ENCODE measurements at regions not wholly inside any gene's neighbourhood (a gene's known extent, or its start where the extent isn't known, plus 50 kb on each side); places are given as distances from the start of the nearest gene placed in this dataset.
"Not testable (repeated sequence)": the region's sequence is repeated elsewhere in the genome, so short reads cannot be mapped to it uniquely, and the experiment has no call there.

- DNase-seq, result no peak
These were observed 177.3 kb downstream of the BANP start for GRCh38 chr16:88128556-88128955.

- not testable (repeated sequence) for DNase-seq
These were observed 177.9 kb downstream of the BANP start for GRCh38 chr16:88129133-88129532.

DNA sequence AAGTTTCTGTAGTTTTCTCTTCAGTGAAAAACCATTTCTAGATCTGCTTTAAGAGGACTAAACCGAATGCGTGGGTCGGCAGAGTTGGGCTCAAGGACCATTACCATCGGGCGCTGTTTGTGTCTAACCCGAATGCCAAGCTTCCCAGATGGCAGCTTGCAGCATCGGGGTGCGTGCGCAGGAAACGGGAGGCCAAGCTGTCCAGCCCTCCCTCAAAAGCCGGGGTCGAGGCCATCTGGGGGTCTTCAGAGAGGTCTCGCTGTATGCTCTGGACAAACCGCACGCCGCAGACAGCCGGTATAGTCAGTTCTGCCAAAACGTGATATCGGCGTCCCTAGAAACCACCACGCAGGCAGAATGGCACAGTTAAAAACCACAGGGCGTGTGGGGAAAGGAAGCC is 178.8 kb downstream of the BANP start:
- DNase-seq, result no peak

DNA sequence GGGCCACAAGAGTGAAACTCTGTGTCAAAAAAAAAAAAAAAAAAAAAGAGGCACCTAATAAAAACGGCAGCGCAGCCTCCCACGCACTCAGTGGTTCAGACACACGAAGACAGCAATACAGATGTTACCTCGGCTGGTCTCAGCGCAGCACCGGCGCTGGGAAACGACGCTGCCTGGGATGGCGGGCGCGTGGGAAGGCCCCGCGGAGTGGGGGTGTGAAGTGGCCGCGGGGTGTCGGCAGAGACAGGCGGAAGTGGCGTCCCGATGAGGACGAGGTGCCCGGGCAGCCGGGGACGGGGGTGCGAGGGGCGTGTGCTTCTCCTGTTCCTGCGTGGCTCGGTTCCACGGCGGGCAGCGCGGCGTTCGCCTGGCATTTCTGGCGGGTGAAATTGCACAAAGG is 179.4 kb downstream of the BANP start:
- DNase-seq, result no peak

DNA sequence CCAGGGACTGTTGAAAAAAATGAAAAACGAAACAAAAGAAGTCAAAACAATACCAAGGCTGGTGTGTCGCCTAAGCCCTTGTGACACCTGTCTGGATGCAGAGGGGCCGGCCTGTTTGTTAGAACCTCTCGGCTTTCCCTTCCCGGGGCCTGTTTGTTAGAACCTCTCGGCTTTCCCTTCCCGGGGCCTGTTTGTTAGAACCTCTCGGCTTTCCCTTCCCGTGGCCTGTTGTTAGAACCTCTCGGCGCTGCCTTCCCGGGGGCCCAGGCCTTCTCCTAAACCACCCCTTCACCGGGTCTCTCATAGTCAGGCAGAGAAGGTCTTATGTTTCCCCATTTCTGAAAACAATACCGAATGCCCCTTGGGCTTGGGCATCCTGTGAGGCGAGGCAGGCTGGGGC is 180.0 kb downstream of the BANP start:
- no peak for DNase-seq

DNA sequence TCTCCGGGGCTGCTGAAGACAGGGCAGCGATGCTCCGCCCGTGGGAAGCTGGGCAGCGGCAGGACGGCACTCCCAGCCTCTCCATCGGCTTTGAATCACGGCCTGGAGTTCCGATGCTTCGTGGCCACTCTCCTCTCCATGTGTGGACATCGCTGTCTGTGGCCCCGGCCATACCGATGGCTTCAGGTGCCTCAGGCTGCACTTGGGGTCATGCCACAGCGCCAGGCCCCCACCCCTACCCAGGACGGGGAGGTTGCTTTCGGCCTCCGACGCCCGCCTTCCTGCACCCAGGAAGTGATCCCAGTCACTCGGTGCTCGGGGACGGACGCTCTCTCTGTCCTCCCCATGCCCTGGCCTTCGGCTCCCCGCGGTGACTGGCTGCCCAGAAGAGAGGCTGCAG is 180.7 kb downstream of the BANP start:
- no peak for DNase-seq

DNA sequence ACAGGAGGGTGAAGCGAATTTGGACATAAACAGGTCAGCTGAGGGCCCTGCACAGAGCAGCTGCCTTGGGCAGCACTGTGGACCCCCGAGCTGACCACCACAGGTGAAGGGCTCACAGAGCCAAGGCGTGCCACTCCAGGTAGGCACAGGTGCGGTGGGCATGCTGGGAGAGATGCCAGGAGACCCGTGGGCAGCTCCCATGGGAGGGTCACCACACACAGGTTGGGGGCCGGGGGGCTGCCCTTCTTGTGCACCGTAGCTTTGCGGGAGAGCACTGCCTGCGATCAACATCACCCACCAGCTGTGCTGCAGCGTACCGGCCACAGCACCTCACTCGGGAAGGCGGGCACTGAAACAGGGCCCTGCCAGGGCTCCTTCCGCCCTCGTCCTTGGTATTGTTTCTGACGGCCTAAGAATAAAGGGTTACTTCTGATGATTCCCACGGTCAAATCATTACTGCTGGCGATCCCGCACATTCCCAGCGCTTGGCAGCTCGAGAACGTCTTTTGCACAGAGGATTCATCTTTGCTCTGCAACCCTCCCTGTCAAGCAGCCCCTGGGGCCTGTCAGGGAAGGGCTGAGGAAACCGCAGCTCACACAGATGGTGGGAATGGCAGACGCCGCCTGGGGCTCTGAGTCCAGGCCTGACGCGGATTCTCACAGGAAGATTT is 181.7 kb downstream of the BANP start:
- DNase-seq, result no peak

GRCh38 chr16:88133507-88133843 is 182.2 kb downstream of the BANP start:
- no peak for DNase-seq

DNA sequence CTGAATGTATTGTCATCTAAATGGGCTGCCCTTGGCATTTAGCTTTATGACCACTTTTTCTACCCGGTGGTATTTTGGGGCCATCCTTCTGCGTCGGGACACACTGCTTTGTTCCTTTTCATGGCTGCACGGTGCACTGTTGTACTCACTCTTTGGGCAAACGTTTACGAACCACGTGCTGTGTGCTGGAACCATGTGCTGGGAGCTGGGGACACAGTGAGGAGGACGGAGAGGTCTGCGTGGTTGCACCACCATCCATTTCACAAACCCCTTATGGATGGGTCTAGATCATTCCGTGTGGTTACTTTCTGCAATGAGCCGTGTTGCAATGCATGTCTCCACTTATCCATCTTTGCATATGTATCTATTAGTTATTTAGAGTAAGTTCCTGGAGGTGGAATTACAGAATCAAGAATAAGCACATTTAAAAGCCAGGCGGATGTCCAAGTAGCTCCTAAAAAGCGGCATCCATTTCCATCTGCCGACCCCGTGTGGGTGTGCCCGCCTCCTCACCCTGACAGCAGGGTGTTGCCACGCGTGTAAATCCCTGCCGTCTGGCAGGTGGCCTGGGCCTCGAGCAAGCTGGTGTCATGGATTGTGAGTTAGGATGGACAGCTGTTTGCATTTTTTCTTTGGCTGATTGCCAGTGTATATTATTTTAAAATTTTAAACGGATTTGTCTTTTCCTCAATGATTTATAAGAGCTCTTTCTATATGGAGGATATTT is 183.1 kb downstream of the BANP start:
- not testable (repeated sequence) for DNase-seq

DNA sequence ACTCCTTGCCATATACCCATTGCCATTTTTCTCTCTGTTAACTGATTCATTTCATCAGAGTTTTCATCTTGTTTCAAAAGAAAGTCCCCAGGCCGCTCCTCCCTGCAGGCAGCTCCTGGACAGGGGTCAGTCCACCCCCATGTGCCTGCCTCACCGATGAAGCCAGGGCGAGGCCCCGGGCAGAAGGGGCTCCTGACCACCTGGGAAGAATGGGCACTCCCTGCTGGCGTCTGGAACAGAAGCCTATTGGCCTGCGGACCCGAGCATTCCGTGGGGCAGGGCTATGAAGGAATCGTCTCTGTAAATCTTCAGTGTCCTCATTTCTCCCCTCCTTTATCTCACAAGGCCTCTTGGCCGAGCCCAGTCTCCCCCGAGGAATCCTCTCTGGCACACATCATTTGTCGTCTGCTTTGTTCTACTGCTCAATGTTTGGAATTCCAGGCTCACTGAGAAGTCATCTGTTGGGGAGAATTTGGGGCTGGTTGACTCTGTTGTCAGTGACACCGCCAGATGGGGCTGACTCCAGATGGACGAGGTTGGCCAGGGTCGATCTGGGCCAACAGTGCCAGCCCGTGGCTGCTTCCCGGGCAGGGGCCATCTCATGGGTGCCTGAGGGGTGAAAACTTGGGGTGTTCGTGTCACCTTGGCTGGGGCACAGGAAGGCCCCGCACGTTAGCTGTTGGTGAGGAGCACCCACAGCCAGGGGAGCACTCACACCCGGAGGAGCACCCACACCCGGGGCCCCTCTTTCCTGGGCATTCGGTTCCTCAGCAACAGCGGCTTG is 183.9 kb downstream of the BANP start:
- DNase-seq, result not testable (repeated sequence)

- DNase-seq, result not testable (repeated sequence)
These were observed 185.0 kb downstream of the BANP start for GRCh38 chr16:88136211-88136713.

- not testable (repeated sequence) for DNase-seq
These were observed 185.7 kb downstream of the BANP start for GRCh38 chr16:88136939-88137338.

GRCh38 chr16:88139141-88139540 is 187.9 kb downstream of the BANP start:
- not testable (repeated sequence) for DNase-seq

GRCh38 chr16:88140195-88140594 is 189.0 kb downstream of the BANP start:
- not testable (repeated sequence) for DNase-seq

DNA sequence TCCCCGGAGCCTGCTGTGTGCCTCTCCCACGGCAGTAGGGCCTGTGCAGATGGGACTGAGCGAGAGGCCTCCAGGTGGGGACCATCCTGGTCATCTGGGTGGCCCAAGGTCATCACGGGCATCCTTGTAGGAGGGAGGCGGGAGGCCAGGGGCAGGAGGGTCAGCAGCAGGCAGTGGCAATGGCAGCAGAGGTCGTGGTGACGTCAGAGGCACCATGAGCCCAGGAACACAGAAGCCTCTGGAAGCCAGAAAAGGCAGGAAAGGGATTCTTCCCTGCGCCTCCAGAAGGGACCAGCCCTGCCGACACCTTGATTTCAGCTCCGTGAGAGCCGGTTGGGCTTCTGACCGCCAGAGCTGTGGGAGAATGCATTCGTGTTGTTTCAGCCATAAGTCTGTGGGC is 190.3 kb downstream of the BANP start:
- no peak for DNase-seq

GRCh38 chr16:88142056-88142935 is 191.1 kb downstream of the BANP start:
- not testable (repeated sequence) for DNase-seq

DNA sequence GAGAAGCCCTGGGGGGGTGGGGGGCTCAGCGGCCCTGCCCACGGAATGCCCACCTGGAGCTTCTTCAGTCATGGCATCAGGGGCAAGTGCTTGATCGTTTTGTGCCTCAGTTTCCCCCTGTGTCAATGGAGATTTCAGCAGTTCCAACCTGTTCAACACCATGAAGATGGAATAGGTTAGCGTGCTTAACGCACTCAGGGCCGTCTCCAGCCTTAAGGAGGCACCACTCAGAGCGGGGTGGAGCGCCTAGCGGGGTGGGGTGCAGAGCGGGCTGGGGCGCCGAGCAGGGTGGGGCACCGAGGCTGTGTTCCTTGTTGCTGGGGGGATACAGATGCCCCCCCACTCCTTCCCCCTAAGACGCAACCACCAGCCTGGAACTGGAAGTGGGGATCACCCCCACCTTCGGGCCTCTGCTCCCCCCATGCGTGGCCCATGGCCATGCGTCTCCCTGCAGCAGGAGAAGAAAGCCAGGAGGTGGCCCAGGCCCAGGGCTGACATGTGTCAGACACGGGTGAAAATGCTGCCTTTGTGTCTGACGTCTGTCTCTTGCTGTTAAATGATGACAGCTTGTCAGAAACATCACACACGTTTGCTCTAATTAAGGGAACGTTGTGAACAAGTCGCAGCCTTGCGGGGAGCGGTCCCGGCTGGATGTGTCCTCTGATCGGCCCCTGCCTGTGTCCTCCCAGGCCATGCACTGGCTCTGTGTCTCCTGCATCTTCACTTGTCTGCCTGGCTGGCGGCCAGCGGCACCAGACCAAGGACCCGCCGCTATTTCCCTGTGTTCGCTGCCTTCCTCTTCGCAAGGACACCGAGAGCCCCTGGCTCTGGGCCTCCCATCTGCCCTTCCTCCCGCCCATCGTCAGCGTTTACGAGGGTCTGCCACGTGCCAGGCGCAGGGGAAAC is 192.1 kb downstream of the BANP start:
- DNase-seq, result not testable (repeated sequence)

DNA sequence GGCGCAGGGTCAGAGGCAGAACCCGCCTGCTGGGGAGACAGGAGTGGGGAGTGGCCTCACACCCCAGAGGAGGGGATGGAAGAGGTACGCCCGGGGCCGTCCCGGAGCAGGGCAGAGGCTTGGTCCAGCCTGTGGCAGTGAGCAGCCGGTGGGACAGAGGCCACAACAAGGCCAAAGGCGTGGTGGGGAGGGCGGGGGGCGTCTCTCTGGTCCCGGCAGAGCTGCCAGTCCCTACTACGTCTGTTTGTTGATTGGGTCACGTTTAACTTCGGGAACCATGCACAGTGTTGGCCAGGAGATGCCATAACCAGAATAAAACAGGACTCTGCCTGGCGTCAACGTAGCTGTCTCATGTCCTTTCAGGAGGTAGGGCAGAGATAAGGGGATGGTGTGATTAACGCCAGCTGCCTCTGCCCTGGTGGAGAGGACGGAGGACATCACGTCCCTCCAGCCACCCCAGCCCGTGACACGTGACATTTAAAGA is 192.8 kb downstream of the BANP start:
- no peak for DNase-seq

DNA sequence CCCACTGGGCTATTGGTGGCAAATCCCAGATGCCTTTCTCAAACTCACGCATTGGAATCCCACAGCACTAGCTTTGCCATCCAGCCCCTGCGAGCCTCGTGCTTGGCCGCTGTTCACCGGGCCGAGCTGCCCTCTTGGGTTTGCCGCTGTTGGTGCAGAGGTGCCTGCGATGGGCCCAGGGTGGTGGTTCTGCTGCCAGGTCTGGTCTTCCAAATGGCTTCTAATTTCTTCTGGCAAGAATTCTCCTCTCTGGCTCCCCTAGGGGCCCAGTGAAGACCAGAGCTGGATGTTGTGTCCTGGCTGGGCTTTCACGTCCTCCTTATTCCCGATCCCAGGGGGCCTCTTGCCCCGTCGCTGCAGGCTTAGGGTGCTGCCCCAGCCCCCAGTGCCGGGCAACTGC is 194.1 kb downstream of the BANP start:
- DNase-seq, result not testable (repeated sequence)

DNA sequence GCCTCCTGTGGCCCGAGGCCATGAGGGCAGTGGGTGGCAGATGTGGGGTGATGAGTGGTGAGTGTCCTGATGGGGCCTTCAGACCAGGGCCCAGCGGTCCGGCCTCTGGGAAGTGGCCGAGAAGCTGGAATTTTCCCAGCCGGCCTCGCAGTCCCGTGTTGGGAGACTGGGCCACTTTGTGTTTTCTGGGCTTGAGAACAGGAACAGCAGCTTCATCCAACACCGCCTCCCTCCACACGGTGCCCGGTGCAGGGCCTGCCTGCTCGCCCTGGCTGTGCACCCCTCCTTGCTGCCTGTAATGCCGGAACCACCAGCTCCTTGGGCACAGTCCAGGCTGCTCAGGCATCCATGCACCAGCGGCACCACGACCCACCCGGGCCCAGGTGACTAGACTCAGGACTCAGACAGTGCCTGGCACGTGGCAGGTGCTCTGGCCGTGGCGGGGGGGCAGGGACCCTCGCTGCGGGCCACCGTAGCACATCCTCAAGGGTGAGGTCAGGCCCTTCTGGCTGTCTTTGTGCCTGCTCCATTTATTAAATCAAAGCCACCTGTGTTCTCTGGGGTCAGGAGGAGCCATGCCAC is 194.7 kb downstream of the BANP start:
- DNase-seq, result not testable (repeated sequence)

- DNase-seq, result not testable (repeated sequence)
These were observed 196.8 kb downstream of the BANP start for GRCh38 chr16:88148078-88148477.
